PC-3 (cell line): ENCODE measurements at regions not wholly inside any gene's neighbourhood (a gene's known extent, or its start where the extent isn't known, plus 50 kb on each side); places are given as distances from the start of the nearest gene placed in this dataset.

ENCODE experiments used
- CTCF ChIP-seq: fragments of 300-600 bp; sonication (generic); conservative IDR thresholded peaks from 2 replicates; pipeline ENCODE4 v1.5.1; 2017; ENCODE audit warnings: antibody characterized with exemption, low read depth, mild to moderate bottlenecking, low read length
- EZH2 ChIP-seq: fragments of 300-600 bp; sonication (generic); IDR thresholded peaks from one replicate; pipeline ENCODE4 v1.6.1; 2017; ENCODE audit warnings: antibody characterized with exemption, mild to moderate bottlenecking, low read length; ENCODE audit not compliant: unreplicated experiment

GRCh38 chr1:59070610-59071009, 226.3 kb upstream of the FGGY start:
- TF ChIP-seq CTCF (no peak), EZH2 (no peak)
